Esophagus (tissue), 2 donors: ENCODE measurements at regions not wholly inside any gene's neighbourhood (a gene's known extent, or its start where the extent isn't known, plus 50 kb on each side); places are given as distances from the start of the nearest gene placed in this dataset.

Experiments used
- H3K27ac ChIP-seq, 2 donors: one replicate each; pipeline ENCODE4 v1.5.1; 2013; ENCODE audit warnings: low read depth in 2 of 2, mild to moderate bottlenecking in 2 of 2, inconsistent platforms in 1 of 2, low read length in 1 of 2, moderate library complexity in 1 of 2
- H3K27me3 ChIP-seq, 2 donors: one replicate each; pipeline ENCODE4 v1.6.1; 2013; ENCODE audit warnings: low read length in 2 of 2, control low read depth in 1 of 2, mild to moderate bottlenecking in 1 of 2; ENCODE audit not compliant: insufficient read depth in 2 of 2, control insufficient read depth in 1 of 2
- H3K36me3 ChIP-seq, 2 donors: one replicate each; pipeline ENCODE4 v1.6.1; 2013; ENCODE audit warnings: low read length in 1 of 2; ENCODE audit not compliant: control insufficient read depth in 2 of 2, insufficient read depth in 2 of 2
- H3K4me1 ChIP-seq, 2 donors: one replicate each; pipeline ENCODE4 v1.6.1; 2013; ENCODE audit warnings: low read length in 1 of 2; ENCODE audit not compliant: control insufficient read depth in 2 of 2, insufficient read depth in 2 of 2
- H3K4me3 ChIP-seq, 2 donors: one replicate each; pipeline ENCODE4 v1.5.1; 2013; ENCODE audit warnings: low read length in 2 of 2, mild to moderate bottlenecking in 2 of 2, low read depth in 1 of 2, moderate library complexity in 1 of 2
- H3K9me3 ChIP-seq, 2 donors: one replicate each; pipeline ENCODE4 v1.6.1; 2013; ENCODE audit warnings: mild to moderate bottlenecking in 2 of 2, low read depth in 1 of 2, low read length in 1 of 2, moderate library complexity in 1 of 2; ENCODE audit not compliant: control insufficient read depth in 2 of 2, insufficient read depth in 1 of 2
- WGBS, 2 donors: extraction: QIAGEN DNeasy Blood & Tissue Kit; methylation state at CpG; one replicate each; pipeline ENCODE4 v1.1.7; 2013; 5-methylcytosine and 5-hydroxymethylcytosine counted together
- donor health status: healthy with polysubstance abuse.
- donor health status: Bipolar disorder and iron deficiency.

DNA sequence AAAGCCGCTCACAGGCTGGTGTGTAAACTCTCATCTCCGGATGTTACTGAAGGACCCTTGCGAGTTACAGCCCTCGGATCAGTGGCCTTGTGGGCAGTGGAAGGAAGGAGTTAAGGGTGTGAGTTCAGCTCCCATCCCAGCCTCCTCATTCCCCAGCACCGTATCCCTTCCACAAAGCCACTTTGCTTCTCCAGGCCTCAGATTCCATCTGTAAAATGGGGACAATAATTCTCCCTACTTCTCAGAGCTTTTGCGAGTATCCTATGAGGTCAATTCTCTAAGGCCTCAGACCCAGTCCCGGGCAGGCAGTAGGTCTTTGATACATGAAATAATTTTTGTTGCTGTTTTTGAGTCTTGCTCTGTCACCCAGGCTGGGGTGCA is 141.3 kb downstream of the C9orf50 start:
- H3K36me3 ChIP-seq = no peaks in the 10 kb centered on the region

GRCh38 chr9:129478961-129479630 is 141.8 kb downstream of the C9orf50 start:
- 63 to 69% methylated on average over 13 of the region's 13 CpGs for WGBS, 2 donors
- H3K36me3 ChIP-seq = no peaks in the 10 kb centered on the region
- H3K27me3 ChIP-seq = no peaks in the 10 kb centered on the region
- peaks cover 0 to 6% of the 10 kb centered on the region in 2 donors for H3K9me3 ChIP-seq
- peak overlapping the region; percentile 1 to 56 for H3K27ac ChIP-seq
- H3K4me1 ChIP-seq = peaks cover 2 to 24% of the 10 kb centered on the region in 2 donors
- no peak overlapping the region for H3K4me3 ChIP-seq

More for the DNA sequence above, 141.3 kb downstream of the C9orf50 start:
- WGBS, 2 donors = 77 to 80% methylated on average over 7 of the region's 7 CpGs
- H3K9me3 ChIP-seq = peaks cover 0 to 6% of the 10 kb centered on the region in 2 donors
- peaks cover 4 to 28% of the 10 kb centered on the region in 2 donors for H3K4me1 ChIP-seq
- no peaks in the 10 kb centered on the region for H3K27me3 ChIP-seq
- peak overlapping the region; percentile 1 to 56 for H3K27ac ChIP-seq
- no peak overlapping the region for H3K4me3 ChIP-seq

- Histone ChIP-seq H3K36me3 (no peaks in the 10 kb centered on the region), H3K4me1 (peaks cover 2 to 22% of the 10 kb centered on the region in 2 donors), H3K27me3 (no peaks in the 10 kb centered on the region), H3K9me3 (peaks cover 0 to 6% of the 10 kb centered on the region in 2 donors), H3K27ac (no peak overlapping the region), H3K4me3 (no peak overlapping the region)
- WGBS, 2 donors = 95 to 99% methylated on average over 3 of the region's 3 CpGs
Observed at GRCh38 chr9:129478461-129478860, 142.4 kb downstream of the C9orf50 start.

GRCh38 chr9:129476821-129477611 is 143.9 kb downstream of the C9orf50 start:
- no peaks in the 10 kb centered on the region for H3K27me3 ChIP-seq
- peaks cover 0 to 6% of the 10 kb centered on the region in 2 donors for H3K9me3 ChIP-seq
- peaks cover 0 to 20% of the 10 kb centered on the region in 2 donors for H3K4me1 ChIP-seq
- H3K4me3 ChIP-seq = no peak overlapping the region
- H3K27ac ChIP-seq = no peak overlapping the region
- 77 to 80% methylated on average over 17 of the region's 17 CpGs for WGBS, 2 donors
- H3K36me3 ChIP-seq = no peaks in the 10 kb centered on the region

DNA sequence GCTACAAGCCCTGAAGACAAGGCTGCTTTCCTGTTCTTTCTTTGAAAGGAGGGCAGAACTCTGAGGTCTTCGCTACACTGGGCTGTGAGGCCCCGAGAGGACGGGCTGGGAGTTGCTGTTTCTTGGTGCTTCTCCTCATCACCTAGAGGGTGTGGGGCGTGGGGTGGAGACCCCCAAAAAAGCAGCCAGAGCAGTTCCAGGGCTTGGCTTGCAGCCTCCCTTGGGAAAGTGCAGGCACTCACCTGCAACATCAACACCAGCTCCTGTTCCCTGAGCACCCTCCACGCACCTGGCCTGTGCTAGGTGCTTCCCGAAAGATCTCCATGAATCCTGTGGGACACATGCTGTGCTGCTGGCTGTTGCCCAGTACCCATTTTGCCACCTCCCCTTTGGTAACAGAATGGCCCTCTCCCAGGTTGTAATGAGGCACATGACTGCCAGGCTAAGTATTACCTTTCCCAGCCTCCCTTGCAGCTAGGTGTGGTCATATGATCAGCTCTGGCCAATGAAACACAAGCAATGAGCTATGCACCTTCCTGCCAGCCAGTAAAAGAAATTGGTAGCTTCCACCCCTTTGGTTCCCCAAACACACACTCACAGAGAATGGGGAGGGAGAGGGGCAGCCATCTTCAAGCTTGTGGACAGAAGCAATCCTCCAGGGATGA is 146.0 kb downstream of the C9orf50 start:
- peaks cover 3 to 6% of the 10 kb centered on the region in 2 donors for H3K4me1 ChIP-seq

DNA sequence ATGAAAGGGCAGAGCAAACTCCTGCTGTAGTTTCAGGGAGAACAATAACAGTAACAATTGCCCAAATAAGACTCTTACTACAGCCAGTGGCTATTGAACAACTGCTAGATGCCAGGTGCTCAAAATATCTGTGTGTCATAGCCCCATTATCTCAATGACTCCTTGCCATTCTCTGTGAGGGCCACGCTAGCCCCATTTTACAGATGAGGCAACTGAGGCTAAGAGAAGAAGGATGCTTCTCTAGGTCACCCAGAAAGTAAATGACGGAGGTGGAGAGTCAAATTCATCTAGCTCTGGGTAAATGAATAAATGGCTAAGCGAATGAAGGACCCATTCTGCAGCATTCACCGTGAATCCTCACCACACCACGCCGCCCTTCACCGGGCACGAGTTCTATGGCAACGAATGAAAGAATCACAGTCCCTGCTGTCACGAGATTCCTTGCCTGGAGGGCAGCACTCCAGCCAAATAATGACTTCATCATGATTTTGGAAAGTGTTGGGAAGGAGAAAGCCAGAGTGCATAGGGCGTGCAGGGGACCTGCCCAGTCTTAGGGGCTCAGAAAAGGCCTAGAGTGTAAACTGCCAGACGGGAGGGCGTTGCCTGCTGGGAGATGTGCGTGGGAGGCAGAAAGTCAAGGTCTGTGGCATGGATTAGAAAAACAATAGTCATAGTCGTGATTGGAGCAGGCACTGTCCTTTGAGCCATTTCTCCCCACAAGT is 147.2 kb downstream of the C9orf50 start:
- H3K4me3 ChIP-seq = no peak overlapping the region
- peaks cover 0 to 6% of the 10 kb centered on the region in 2 donors for H3K9me3 ChIP-seq
- H3K27me3 ChIP-seq = no peaks in the 10 kb centered on the region
- peaks cover 2 to 3% of the 10 kb centered on the region in 2 donors for H3K4me1 ChIP-seq
- 32 to 51% methylated on average over 15 of the region's 15 CpGs for WGBS, 2 donors
- H3K36me3 ChIP-seq = no peaks in the 10 kb centered on the region
- H3K27ac ChIP-seq = peak overlapping the region in 1 of 2 donors; percentile 26

More for the DNA sequence above, 146.0 kb downstream of the C9orf50 start:
- 89 to 93% methylated on average over 6 of the region's 6 CpGs for WGBS, 2 donors
- H3K27me3 ChIP-seq = no peaks in the 10 kb centered on the region
- H3K27ac ChIP-seq = no peak overlapping the region
- H3K36me3 ChIP-seq = no peaks in the 10 kb centered on the region
- peaks cover 0 to 6% of the 10 kb centered on the region in 2 donors for H3K9me3 ChIP-seq
- H3K4me3 ChIP-seq = no peak overlapping the region

- no peak overlapping the region for H3K27ac ChIP-seq
- H3K4me1 ChIP-seq = peaks cover 2 to 3% of the 10 kb centered on the region in 2 donors
- H3K27me3 ChIP-seq = no peaks in the 10 kb centered on the region
- WGBS, 2 donors = 51 to 61% methylated on average over 6 of the region's 6 CpGs
- H3K9me3 ChIP-seq = peaks cover 0 to 6% of the 10 kb centered on the region in 2 donors
- no peaks in the 10 kb centered on the region for H3K36me3 ChIP-seq
- no peak overlapping the region for H3K4me3 ChIP-seq
Observed at GRCh38 chr9:129472651-129473102, 148.2 kb downstream of the C9orf50 start.

GRCh38 chr9:129471201-129472019 is 149.5 kb downstream of the C9orf50 start:
- no peak overlapping the region for H3K27ac ChIP-seq
- H3K4me1 ChIP-seq = peaks cover 2 to 3% of the 10 kb centered on the region in 2 donors
- no peaks in the 10 kb centered on the region for H3K27me3 ChIP-seq
- no peaks in the 10 kb centered on the region for H3K36me3 ChIP-seq
- H3K4me3 ChIP-seq = no peak overlapping the region
- WGBS, 2 donors = 87 to 91% methylated on average over 5 of the region's 5 CpGs
- H3K9me3 ChIP-seq = peaks cover 0 to 6% of the 10 kb centered on the region in 2 donors
